ENCODE measurements at regions not wholly inside any gene's neighbourhood (a gene's known extent, or its start where the extent isn't known, plus 50 kb on each side); places are given as distances from the start of the nearest gene placed in this dataset.

DNA sequence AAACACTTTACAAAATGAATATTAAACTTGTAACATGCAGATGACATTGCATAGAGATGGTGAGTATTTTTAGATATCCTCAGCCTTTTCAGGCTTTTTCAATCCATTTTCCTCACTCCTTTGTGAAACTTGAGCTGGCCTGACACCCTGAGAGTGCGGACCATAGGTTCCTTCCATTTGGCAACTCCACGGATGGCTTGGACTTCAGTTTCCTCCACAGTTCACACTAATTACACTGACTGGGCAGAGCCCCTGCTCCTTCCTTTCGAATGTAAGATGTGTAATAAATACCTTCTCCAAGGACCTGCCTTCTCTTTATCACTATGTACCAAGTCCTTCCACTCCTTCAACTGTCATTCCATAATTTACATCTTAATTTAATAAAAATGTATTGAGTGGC, 141.7 kb upstream of the LRIG1 start:
- no peak overlapping the region for H2AK5ac ChIP-seq (ENCODE audit: low read depth, low read length)
- ChIA-PET POLR2A (ENCODE audit: partially characterized antibody) (no interaction called here), CTCF (ENCODE audit: partially characterized antibody) (interaction anchor here (1.3 kb wide), 1 partner anchor 17 kb away, joined by 4 read pairs; no protein-coding TSS in a partner anchor)
- no peak overlapping the region for H2BK15ac ChIP-seq (ENCODE audit: low read length)
- H3K4me1 ChIP-seq (replicated peaks in 1 of 4; ENCODE audit: control insufficient read depth in 3 of 4, insufficient read depth in 4 of 4, low read length in 3 of 4) = peaks cover 0 to 3% (median under 1%) of the 10 kb centered on the region in 4 experiments; a peak in 1 of 7 replicates
- H2BK120ac ChIP-seq (replicated peaks; ENCODE audit: low read depth, low read length) = no peak overlapping the region
- peaks cover 0 to 2% (median 0%) of the 10 kb centered on the region in 4 experiments; a peak in 1 of 7 replicates for H3K27me3 ChIP-seq (replicated peaks in 1 of 4; ENCODE audit: control insufficient read depth in 3 of 4, extremely low read depth in 1 of 4, insufficient read depth in 3 of 4, low read length in 3 of 4)
- no peak overlapping the region for H3K56ac ChIP-seq (replicated peaks; ENCODE audit: insufficient read length, low read depth, low read length)
- no peaks in the 10 kb centered on the region for H4K20me1 ChIP-seq (replicated peaks in 1 of 2; ENCODE audit: control insufficient read depth in 1 of 2, insufficient read depth in 2 of 2, low read length in 2 of 2)
- TF ChIP-seq TEAD4 (IDR thresholded peaks at IDR 0.05; ENCODE audit: low read depth, low read length) (no peak), TAF7 (optimal IDR thresholded peaks at IDR 0.05; ENCODE audit: borderline replicate concordance, low read depth, low read length) (no peak), TCF12 (IDR thresholded peaks at IDR 0.05; ENCODE audit: low read depth, low read length) (no peak), SP1 (IDR thresholded peaks at IDR 0.05; ENCODE audit: low read depth, low read length) (no peak), SRF (IDR thresholded peaks at IDR 0.05; ENCODE audit: low read depth, low read length) (no peak), ASH2L (IDR thresholded peaks at IDR 0.05; ENCODE audit: low read length) (no peak)
- TF ChIP-seq, protein P1, sequence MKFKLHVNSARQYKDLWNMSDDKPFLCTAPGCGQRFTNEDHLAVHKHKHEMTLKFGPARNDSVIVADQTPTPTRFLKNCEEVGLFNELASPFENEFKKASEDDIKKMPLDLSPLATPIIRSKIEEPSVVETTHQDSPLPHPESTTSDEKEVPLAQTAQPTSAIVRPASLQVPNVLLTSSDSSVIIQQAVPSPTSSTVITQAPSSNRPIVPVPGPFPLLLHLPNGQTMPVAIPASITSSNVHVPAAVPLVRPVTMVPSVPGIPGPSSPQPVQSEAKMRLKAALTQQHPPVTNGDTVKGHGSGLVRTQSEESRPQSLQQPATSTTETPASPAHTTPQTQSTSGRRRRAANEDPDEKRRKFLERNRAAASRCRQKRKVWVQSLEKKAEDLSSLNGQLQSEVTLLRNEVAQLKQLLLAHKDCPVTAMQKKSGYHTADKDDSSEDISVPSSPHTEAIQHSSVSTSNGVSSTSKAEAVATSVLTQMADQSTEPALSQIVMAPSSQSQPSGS (IDR thresholded peaks at IDR 0.05; ENCODE audit: low read length) = no peak
- no peak overlapping the region for H3K23ac ChIP-seq (ENCODE audit: insufficient read length)
- H2BK12ac ChIP-seq (ENCODE audit: low read depth, low read length) = no peak overlapping the region
- H2BK20ac ChIP-seq (ENCODE audit: low read length) = no peak overlapping the region
- H3K79me1 ChIP-seq (ENCODE audit: low read depth, low read length) = no peaks in the 10 kb centered on the region
- H4K8ac ChIP-seq (ENCODE audit: extremely low read depth, insufficient read depth, low read length) = no peak overlapping the region
- no peak overlapping the region for H4K91ac ChIP-seq (replicated peaks; ENCODE audit: insufficient read length, low read length)
- H3K4me2 ChIP-seq (ENCODE audit: insufficient read depth in 1 of 2, low read depth in 2 of 2, low read length in 2 of 2) = no peak overlapping the region
- DNase-seq (ENCODE audit: low read depth in 1 of 2, low spot score in 2 of 2) (no peak), FAIRE-seq (no peak)
- H2BK5ac ChIP-seq (ENCODE audit: low read depth, low read length) = no peak overlapping the region
- no peak overlapping the region for H3K4ac ChIP-seq (replicated peaks; ENCODE audit: insufficient read length, low read depth, low read length)
- WGBS, 2 experiments (ENCODE audit: extremely low coverage in 1 of 2, insufficient coverage in 1 of 2, insufficient read length in 1 of 2, insufficient replicate concordance in 2 of 2, low coverage in 1 of 2, low lambda C conversion rate in 2 of 2, missing lambda C conversion rate in 1 of 2) = 71% methylated on average over 3 of the region's 3 CpGs; no CpG with 5 or more reads in 1 of the 2 experiments
- H3K23me2 ChIP-seq (ENCODE audit: low read depth, low read length) = no peaks in the 10 kb centered on the region
- no peak overlapping the region for H3K14ac ChIP-seq (ENCODE audit: insufficient read length)
- H2AFZ ChIP-seq (ENCODE audit: low read length) = no peak overlapping the region; the same call in 1 of the 2 replicates
- H4K5ac ChIP-seq (ENCODE audit: insufficient read length, low read depth, low read length) = no peak overlapping the region
- no peak overlapping the region for H3K27ac ChIP-seq (ENCODE audit: low read depth, low read length)
- H3K36me3 ChIP-seq (ENCODE audit: control insufficient read depth in 2 of 4, insufficient read depth in 4 of 4, low read length in 3 of 4) = no peaks in the 10 kb centered on the region
- no peaks in the 10 kb centered on the region for H3K79me2 ChIP-seq (ENCODE audit: control insufficient read depth in 1 of 2, insufficient read depth in 2 of 2, low read length in 2 of 2)
- no peak overlapping the region for H3K9ac ChIP-seq (replicated peaks in 1 of 4; ENCODE audit: extremely low read depth in 1 of 4, low read depth in 3 of 4, low read length in 3 of 4)
- no peak overlapping the region for H3K4me3 ChIP-seq (ENCODE audit: extremely low read depth in 1 of 4, insufficient read depth in 2 of 4, low read depth in 3 of 4, low read length in 4 of 4)
- no peak overlapping the region for H3K18ac ChIP-seq (ENCODE audit: extremely low read depth, low read length)
- no peaks in the 10 kb centered on the region; a peak in 1 of 4 replicates for H3K9me3 ChIP-seq (ENCODE audit: insufficient read depth in 2 of 2, low read depth in 1 of 2, low read length in 1 of 2)

Data from H1 (cell line).